ENCODE measurements at regions not wholly inside any gene's neighbourhood (a gene's known extent, or its start where the extent isn't known, plus 50 kb on each side); places are given as distances from the start of the nearest gene placed in this dataset.

- no peak for DNase-seq (ENCODE audit: low read depth)
Measured at GRCh38 chr2:129877795-129878775, 101.4 kb upstream of the RAB6C start.

- no peak for DNase-seq (ENCODE audit: low read depth)
Measured at GRCh38 chr2:129879614-129880180, 99.8 kb upstream of the RAB6C start.

- DNase-seq (ENCODE audit: low read depth): no peak
Measured at GRCh38 chr2:129880309-129880708, 99.2 kb upstream of the RAB6C start.

GRCh38 chr2:129880971-129881370 is 98.5 kb upstream of the RAB6C start:
- DNase-seq (ENCODE audit: low read depth): no peak

- DNase-seq (ENCODE audit: low read depth): no peak
Measured at GRCh38 chr2:129881786-129882396, 97.6 kb upstream of the RAB6C start.

- DNase-seq (ENCODE audit: low read depth): no peak
Measured at GRCh38 chr2:129882476-129882875, 97.0 kb upstream of the RAB6C start.

GRCh38 chr2:129883121-129883520 is 96.3 kb upstream of the RAB6C start:
- DNase-seq (ENCODE audit: low read depth): no peak

GRCh38 chr2:129884221-129884786 is 95.2 kb upstream of the RAB6C start:
- no peak for DNase-seq (ENCODE audit: low read depth)

GRCh38 chr2:129885735-129886134 is 93.7 kb upstream of the RAB6C start:
- DNase-seq (ENCODE audit: low read depth): no peak

GRCh38 chr2:129887688-129888266 is 91.7 kb upstream of the RAB6C start:
- no peak for DNase-seq (ENCODE audit: low read depth)

- DNase-seq (ENCODE audit: low read depth): no peak
Measured at GRCh38 chr2:129888461-129888860, 91.0 kb upstream of the RAB6C start.

GRCh38 chr2:129888896-129889295 is 90.6 kb upstream of the RAB6C start:
- no peak for DNase-seq (ENCODE audit: low read depth)

GRCh38 chr2:129891341-129892320 is 87.8 kb upstream of the RAB6C start:
- no peak for DNase-seq (ENCODE audit: low read depth)

- DNase-seq (ENCODE audit: low read depth): no peak
Measured at GRCh38 chr2:129892360-129892759, 87.1 kb upstream of the RAB6C start.

- DNase-seq (ENCODE audit: low read depth): no peak
Measured at GRCh38 chr2:129892773-129893172, 86.7 kb upstream of the RAB6C start.

- no peak for DNase-seq (ENCODE audit: low read depth)
Measured at GRCh38 chr2:129893244-129893643, 86.2 kb upstream of the RAB6C start.

GRCh38 chr2:129894616-129895015 is 84.8 kb upstream of the RAB6C start:
- DNase-seq (ENCODE audit: low read depth): no peak

GRCh38 chr2:129895061-129895460 is 84.4 kb upstream of the RAB6C start:
- no peak for DNase-seq (ENCODE audit: low read depth)

GRCh38 chr2:129895526-129896082 is 83.9 kb upstream of the RAB6C start:
- DNase-seq (ENCODE audit: low read depth): no peak

GRCh38 chr2:129896226-129897100 is 83.0 kb upstream of the RAB6C start:
- no peak for DNase-seq (ENCODE audit: low read depth)
